ENCODE measurements at regions not wholly inside any gene's neighbourhood (a gene's known extent, or its start where the extent isn't known, plus 50 kb on each side); places are given as distances from the start of the nearest gene placed in this dataset.
"Not testable (repeated sequence)": the region's sequence is repeated elsewhere in the genome, so short reads cannot be mapped to it uniquely, and the experiment has no call there.

DNA sequence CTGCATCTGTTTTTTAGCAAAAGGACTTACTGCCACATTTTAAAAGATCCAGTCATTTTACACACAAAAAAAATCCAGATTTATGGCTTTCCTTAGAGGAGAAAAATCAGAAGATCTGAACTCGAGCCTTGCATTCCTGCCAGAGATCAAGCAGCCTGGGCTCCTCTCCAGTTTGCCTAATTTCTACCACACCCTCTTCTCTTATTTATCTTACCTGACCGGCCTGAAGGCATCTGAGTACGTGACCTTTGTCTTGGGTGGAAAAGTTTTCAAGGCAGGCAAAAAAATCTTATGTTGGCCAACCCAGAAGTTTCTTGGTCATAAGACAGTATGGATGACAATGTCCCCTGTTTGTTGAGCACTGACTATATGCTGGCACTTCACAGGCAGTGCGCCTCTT lies 60.3 kb downstream of the CHRD start:
- DNase-seq = no peak

DNA sequence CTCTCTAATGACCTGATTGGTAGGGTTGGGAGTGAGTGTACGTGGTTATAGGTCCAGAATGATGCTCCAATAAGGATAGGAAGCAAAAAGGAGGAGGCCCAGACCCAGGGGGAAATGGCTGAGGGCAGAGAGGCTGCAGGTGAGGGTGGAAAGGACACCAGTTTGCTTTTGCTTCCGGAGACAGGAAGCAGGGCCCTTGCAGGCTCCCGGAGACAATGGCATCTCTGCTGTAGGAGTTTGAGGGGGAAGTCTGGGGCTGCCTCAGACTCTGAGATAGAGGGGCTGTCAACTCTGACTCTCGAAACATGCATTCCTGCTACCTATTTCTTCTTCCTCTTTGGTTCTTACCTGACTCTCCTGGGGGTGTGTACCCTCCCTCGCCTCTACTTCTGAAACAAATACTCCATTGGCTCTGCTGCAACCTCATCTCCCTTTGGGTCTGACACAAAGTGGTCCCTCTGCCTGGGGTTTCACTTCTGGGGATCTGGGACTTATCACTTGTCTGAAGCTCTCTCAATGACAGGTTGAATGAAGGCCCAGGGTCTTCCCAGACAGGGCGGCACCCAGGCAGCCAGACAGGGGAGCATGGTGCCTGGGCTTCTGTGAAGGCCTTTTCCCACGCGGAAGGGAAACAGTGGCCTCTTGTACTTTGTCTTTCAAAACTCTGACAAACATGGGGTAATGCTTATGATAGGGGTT lies 61.5 kb downstream of the CHRD start:
- DNase-seq = no peak

DNA sequence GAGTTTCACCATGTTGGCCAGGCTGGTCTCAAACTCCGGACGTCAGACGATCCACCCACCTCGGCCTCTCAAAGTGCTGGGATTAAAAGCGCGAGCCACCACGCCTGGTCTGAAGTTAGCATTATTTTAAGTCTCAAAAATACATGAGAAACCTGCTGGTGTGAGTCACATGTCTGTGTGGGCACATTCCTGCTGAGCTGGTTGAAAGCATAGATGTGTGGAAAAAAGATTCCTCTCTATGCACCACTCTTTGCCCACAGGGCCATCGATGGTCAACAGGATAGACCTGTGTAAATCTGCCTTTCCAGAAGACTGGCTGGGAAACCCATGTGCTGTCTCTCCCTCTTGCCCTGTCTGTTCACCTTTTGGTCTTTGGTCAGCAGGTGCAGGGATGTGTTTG lies 63.5 kb downstream of the CHRD start:
- no peak for DNase-seq

DNA sequence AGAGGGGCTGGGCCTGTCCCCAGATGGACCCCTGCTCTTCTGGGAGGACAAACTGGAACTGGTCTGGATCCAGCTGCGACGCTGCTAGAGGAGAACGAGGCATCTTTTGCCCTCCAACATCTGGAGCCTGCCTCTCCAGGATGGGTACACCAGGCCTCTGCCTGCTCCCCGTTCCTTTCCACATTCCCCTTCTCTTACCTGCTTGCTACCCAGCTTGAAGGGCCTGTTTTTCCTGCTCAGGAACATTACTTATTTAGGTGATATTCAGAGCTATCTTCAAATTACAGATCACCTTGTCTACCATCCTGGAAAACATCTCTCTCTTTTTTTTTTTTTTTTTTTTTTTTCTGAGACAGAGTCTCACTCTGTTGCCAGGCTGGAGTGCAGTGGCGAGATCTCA lies 64.0 kb downstream of the CHRD start:
- no peak for DNase-seq

DNA sequence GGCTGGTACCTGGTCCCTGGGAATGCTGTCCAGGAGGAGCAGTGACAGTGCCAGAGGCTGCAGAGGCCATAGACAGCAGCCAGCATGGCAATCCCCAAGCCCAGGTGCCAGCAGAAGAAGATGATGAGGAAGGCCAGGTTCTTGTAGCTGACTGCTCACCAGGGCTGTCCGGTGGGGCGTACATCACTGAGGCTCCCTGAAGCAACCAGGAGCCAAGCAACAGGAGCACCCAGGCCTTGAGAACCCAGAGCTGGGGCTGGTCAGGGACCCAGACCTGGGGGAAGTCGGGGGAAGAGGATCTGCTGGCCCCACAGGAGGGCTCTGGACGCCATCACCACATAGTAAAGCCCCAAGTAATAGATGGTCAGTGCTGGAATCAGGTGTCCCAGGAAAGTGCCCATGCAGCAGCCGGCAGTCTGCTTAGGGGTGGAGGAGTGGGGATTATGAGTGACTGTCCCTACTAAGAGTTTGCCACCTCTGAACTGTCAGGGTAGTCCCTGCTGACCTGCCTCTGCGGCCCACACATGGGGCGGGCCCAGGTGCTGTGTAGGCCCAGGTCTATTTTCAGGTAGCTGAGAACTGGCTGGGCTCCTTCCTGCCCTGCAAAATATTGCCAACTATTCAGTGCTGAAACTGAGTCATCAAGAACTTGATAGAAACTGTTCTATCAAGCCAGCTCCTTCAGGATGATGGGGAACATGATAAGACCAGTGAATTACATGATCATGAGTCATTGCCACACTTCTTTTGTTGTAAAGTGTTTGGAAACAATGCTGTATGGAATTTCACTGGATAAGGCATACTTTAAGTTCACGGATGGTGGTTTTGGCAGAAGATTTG lies 68.7 kb downstream of the CHRD start:
- DNase-seq = no peak

DNA sequence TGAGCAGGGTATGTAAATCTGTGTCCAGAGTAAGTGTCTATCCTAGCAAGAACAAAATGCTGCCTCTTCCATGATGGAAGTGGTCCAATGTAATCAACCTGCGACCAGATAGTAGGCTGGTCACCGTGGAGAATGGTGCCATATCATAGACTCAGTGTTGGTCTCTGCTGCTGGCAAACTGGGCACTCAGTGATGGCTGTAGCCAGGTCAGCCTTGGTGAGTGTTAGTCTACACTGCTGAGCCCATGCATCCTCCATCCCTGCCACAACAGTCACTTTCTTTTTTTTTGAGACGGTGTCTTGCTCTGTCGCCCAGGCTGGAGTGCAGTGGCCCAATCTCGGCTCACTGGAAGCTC lies 69.3 kb downstream of the CHRD start:
- DNase-seq = no peak

DNA sequence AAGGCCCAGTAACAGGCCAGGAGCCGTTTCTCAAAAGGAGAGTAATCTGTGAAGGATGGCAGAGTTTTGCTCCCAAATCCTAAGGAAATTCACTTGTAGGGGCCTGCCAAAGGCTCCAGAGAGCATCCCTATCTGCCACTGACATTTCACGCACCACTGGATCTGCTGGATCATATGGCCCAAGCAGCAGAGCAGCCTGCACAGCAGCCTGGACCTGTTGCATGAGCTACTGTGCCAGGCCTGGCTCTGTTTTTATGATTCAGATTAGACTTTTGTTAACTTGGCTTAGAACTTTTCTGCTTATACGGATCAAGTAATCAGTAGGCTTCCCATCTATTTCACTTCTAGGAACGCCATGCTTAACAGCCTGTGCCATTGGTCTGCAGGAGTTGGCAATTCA lies 70.7 kb downstream of the CHRD start:
- DNase-seq = no peak

DNA sequence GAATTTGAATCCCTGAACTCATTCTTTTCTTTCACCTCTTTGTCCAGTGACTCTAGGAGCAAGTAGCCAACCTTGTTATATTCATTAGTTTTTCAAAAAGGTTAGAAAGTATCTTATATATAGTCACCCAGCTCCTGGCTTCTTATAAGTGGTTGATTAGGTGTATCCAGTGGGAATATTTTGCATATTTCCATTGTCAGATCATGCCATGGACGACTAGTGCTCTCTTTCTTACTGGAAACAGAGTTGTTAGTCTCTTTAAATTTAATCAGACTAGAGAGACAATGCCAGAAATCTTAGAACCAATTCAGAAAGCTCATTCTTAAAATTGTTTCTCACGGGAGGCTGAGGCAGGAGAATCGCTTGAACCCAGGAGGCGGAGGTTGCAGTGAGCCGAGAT lies 73.4 kb downstream of the CHRD start:
- DNase-seq = no peak

DNA sequence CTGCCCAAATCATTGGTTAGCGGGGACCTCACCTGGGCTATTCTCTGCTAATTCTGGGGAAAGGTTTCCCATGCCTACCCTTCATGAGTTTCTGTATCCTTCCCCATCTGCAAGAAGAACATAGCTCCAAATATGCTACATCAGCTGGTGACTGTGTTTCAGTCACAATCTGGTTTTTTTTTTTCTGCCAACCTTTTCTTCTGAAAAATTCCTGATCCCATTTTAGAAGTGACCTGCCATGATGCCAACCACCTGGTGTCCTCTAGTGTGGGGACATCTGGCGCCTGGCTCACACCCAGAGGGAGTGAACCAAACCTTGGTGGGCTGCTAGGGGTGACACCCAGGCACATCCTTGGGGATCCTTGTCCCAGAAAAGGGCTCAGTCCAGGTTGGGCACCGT lies 76.1 kb downstream of the CHRD start:
- DNase-seq = no peak

DNA sequence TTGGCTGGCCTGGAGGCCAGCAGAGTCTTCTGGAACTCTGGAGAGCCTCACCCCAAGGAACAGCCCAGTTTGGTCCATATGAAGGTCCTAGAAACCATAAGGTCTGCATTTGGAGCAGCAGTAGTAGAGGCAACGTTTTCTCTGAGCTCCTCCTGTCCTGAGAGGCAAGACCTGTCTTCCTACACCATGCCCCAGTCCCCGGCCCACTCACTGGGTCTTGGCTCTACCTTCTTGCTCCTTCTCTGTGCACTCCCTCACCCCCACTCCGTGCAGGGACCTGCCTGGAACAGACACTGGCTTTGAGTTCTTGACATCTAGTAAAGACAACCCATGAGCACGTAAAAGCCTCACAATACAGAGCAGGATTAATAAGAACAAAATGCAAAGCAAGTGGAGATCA lies 76.6 kb downstream of the CHRD start:
- DNase-seq = no peak

DNA sequence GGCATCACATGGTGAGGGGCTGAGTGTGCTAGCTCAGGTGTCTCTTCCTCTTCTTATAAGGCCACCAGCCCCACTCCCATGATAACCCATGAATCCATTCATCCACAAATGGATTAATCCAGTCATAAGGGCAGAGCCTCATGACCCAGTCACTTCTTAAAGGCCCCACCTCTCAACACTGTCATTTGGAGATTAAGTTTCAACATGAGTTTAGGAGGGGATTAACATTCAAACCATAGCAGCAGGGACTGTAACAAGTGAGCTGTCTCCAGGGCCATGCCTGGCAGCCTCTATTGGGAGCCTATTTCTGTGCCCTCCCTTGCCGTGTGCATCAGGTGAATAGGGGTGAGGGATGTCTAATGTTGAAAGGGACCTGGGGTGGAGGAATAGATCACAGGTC lies 77.5 kb downstream of the CHRD start:
- DNase-seq = no peak

DNA sequence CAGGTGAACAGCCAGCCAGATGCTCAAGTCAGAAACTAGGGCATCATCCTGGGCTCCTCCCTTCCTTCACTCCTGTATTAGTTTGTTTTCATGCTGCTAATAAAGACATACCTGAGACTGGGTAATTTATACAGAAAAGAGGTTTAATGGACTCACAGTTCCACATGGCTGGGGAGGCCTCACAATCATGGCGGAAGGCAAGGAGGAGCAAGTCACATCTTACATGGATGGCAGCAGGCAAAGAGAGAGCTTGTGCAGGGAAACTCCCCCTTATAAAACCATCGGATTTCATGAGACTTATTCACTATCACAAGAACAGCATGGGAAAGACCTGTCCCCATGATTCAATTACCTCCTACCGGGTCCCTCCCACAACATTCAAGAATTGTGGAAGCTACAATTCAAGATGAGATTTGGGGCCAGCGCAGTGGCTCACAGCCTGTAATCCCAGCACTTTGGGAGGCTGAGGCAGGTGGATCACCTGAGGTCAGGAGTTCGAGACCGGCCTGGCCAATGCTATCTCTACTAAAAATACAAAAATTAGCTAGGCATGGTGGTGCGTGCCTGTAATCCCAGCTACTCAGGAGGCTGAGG lies 78.0 kb downstream of the CHRD start:
- DNase-seq = not testable (repeated sequence)

DNA sequence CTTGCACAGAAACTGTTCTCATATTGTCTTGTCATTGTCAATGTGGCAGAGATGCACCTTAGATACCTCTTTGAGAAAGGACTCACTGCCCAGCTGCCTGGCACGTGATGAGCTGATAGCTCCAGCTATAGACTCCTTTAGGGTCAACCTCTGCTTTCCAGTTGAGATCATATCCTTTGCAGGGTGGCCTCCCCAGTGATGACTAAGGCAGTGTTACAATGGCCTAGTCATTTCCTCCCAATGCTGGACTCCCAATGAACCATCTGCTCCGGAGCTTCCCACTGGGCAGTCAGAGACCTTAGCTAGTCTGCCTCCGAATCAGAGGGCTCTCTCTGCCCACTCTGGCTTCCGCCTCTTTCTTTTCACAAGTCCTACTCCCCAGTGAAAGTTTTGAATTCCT lies 79.5 kb downstream of the CHRD start:
- no peak for DNase-seq

DNA sequence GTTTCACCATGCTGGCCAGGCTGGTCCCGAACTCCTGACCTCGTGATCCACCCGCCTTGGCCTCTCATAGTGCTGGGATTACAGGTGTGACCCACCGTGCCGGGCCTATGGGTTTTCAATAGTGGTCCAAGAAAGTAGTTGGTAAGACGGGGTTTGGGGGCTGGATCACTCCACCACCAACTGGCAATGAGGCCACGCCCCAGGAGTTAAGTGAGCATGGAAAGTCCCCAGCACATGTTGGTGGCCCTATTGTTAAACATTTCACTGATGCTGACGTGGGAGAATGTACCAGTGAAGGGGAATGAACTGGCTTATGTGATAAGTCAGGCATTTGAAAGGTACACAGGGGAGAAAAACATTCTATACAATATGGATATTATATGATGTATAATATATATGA lies 80.4 kb downstream of the CHRD start:
- no peak for DNase-seq

DNA sequence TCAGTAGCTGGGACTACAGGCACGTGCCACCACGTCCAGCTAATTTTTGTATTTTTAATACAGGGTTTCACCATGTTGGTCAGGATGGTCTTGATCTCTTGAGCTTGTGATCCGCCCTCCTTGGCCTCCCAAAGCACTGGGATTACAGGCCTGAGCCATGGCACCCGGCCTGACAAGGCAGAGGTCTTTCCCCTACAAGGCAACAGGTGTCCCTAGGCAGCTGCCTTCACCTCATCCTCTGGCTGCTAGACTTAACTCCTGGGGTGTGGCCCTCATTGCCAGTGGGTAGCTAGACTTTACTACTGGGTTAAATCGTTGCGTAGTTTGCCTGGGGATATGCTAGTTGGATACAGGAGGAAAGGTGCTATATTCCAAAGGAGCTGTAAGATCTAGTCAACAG lies 81.4 kb downstream of the CHRD start:
- no peak for DNase-seq

DNA sequence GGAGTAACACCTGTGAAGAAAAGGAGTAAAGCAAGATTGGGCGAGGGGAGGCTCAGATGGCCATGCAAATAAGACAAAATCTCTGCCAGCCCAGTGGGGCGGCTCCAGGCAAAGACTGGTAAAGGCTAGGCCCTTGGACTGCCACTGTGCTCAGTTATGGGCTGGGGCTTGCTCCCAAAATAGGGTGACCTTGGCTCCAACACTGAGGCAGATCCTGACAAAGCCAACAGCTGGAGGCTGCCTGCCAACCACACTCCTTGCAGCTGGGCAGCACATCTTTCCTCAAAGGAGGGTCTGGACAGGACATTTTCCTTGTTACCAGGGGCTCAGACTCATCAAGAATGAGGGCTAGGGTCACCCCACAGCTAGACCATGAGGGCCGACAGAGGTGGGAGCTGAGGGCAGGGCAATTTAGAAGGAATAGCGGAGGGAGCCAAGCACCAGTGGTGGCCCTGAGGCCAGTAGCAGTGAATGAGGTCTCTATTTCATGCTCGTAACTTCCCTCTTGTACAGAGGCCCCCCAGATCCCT lies 86.1 kb downstream of the CHRD start:
- no peak for DNase-seq

DNA sequence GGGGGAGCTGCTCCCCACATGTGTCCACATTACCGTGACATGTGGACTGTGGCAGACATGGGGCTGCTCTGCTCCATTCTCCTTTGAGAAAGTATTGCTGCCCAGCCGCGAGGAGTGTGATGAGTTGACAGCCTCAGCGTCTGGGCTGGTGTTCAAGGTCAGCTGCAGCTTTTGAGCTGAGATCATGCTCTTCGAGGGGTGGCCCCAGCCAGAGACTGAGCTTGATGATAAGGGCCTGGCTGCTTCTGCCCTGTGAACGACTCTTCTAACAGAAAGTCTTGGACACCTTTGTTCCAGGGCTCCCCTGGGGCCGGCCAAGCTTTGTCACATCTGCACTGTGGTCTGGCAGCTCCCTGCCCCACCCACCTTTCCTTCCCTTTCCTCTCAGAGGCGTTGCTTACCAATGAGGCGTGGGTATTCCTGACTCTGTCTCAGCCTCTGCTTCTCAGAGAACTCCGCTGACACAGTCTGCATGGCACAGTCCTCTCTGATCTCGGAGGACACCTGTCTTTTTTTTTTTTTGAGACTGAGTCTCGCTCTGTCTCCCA lies 86.6 kb downstream of the CHRD start:
- no peak for DNase-seq

DNA sequence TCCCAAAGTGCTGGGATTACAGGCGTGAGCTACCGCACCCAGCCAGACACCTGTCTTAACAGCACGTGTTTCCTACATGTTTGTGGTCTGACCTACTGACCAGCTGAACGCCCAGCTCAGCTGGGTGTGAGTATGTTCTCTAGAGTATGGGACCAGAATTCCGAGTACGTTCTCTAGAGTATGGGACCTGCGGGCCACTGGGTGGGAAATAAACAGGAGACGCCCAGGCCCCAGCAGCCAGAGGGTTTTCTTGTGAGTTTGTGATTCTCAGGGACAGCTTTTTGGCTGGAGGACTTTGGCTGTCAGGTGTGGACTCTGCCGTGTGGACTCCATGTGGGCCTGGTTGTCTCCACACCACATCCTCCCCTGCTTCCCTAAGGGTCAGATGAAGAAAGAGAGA lies 87.3 kb downstream of the CHRD start:
- DNase-seq = no peak

DNA sequence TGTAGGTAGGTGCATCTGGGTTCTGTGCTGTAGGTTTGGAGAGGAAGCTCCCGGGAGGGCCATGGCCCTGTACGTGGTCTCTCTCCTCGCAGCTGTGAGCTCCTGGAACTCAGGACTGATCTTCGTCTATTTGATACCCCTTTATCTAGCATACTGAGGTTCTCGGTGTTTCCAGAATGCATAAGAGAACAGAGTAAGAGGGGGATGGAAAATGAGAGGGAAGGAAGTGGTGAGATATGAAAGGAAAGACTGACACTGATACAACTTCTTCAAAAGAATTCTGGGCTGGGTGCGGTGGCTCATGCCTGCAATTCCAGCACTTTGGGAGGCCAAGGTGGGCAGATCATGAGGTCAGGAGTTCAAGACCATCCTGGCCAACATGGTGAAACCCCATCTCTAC lies 90.7 kb downstream of the CHRD start:
- DNase-seq = no peak

DNA sequence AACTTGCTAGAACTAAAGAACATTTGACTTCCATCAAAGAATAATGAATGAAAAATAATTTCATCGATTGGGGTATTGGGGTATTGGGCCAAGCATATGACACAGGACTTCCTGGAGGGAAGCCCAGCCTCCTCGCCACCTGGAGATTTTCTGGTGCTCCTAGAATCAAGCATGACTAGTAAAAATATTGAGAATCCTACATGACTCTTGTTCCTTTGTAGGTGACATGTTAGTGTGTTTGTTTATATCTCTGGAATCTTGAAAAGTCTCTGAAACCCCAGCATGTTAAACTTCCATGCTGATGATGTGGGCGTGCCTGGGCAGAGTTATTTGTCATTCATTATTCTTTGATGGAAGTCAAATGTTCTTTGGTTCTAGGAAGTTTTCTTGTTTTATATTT lies 90.1 kb upstream of the EPHB3 start:
- no peak for DNase-seq

DNA sequence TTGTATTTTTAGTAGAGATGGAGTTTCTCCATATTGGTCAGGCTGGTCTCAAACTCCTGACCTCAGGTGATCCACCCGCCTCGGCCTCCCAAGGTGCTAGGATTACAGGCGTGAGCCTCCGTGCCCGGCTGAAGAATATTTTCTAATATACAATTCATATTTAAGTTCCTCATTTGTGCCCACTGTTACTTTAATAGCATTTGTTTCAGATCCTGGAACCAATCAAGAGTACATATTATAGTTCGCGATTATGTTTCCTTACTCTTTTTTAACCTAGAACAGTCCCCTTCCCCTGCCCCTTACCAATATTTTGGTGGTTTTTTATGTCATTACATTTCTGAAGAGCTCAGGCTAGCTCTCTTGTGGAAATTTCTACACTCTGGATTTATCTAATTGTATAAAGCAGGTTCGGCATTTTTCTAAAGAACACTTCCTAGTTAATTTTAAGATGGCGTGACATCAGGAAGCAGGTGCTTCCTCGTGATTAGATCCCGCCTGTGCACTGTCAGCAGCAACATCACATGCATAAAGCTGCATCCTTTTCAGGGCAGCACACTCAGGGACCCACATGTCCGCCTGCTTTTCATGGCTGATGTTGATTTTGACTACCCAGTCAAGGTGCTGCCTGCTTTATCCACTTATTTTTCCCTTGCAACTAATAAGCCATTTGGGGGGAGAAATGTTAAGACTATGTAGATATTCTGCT lies 88.7 kb upstream of the EPHB3 start:
- DNase-seq = no peak

DNA sequence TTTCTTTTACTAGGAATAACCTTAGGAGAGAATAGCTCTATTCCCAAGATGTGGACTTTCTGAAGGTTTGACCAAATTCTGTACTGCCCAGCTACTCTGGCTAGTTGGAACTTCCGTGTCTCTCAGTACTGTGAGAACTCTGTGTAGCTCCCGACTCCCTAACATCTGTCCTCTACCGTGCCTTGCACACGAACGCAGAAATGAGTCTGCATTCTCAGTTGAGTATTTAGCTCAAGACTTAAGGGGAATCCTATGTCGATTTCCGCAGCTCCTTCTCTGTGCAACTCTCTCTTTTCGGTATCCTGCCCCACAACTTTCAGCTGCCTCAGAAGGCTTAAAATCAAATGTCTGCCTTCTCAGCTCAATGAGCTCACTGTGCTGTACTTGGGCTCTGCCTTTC lies 86.7 kb upstream of the EPHB3 start:
- DNase-seq = no peak

DNA sequence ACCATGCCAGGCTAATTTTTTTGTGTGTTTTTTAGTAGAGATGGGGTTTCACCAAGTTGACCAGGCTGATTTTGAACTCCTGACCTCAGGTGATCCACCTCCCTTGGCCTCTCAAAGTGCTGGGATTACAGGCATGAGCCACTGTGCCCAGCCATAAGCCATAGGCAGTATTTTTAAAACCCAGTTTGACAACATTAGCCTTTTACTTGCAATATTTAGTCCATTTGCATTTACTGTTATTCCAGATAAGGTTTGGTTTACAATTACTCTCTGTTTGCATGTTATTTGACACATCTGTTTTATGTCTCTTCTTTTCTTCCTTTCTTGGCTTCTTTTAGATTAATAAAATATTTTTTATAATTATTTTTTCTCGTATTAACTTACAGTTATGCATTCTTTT lies 83.6 kb upstream of the EPHB3 start:
- DNase-seq = no peak
